HFFc6 (cell line): ENCODE measurements at regions not wholly inside any gene's neighbourhood (a gene's known extent, or its start where the extent isn't known, plus 50 kb on each side); places are given as distances from the start of the nearest gene placed in this dataset.
"Not testable (repeated sequence)": the region's sequence is repeated elsewhere in the genome, so short reads cannot be mapped to it uniquely, and the experiment has no call there.

ENCODE experiments used
- DNase-seq: peaks from one replicate; pipeline ENCODE4 v3.0.0-alpha.2; 2018
- H3K27ac Mint-ChIP-seq: 2 replicates; pipeline ENCODE4 v1.8.0; 2020; ENCODE audit warnings: mild to moderate bottlenecking, mixed read lengths
- H3K27me3 Mint-ChIP-seq: 2 replicates; pipeline ENCODE4 v1.8.0; 2021; ENCODE audit warnings: mild to moderate bottlenecking, moderate library complexity, mixed read lengths; ENCODE audit not compliant: insufficient read depth
- H3K36me3 Mint-ChIP-seq: 2 replicates; pipeline ENCODE4 v1.8.0; 2021; ENCODE audit warnings: low read depth, mixed read lengths
- H3K4me1 Mint-ChIP-seq: 2 replicates; pipeline ENCODE4 v1.8.0; 2020; ENCODE audit warnings: low read depth, mixed read lengths
- H3K4me3 Mint-ChIP-seq: 2 replicates; pipeline ENCODE4 v1.8.0; 2020; ENCODE audit warnings: mild to moderate bottlenecking, moderate library complexity, mixed read lengths
- H3K9me3 Mint-ChIP-seq: 2 replicates; pipeline ENCODE4 v1.8.0; 2020; ENCODE audit warnings: mild to moderate bottlenecking, mixed read lengths
- CTCF ChIP-seq: fragments of 200-600 bp; sonication (generic); IDR thresholded peaks from 2 replicates; pipeline ENCODE4 v1.5.0; 2021; ENCODE audit warnings: antibody characterized with exemption, mild to moderate bottlenecking

DNA sequence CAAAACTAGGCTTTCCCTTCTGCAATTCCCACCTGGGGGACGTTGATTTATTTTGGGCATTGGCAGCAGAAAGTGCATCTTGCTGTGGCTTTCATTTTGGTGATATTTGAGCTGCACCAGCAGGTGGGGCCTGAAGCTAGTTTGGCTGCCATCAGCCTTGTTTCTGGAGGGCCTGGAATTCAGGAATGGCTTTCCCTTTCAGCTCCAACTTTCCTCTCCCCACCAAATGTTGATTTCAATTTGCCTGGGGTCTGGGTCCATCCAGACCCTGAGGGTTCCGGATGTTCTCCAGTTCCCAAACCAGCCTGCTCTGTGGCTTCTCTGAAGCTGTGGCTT, 640.4 kb downstream of the TYW1 start:
- TF ChIP-seq CTCF = no peak
- Mint-ChIP-seq H3K4me3 (no peak overlapping the region), H3K9me3 (peaks cover 33% of the 10 kb centered on the region), H3K27me3 (no peaks in the 10 kb centered on the region; the same call in none of the 2 replicates), H3K4me1 (no peaks in the 10 kb centered on the region), H3K36me3 (peaks cover 7% of the 10 kb centered on the region; the same call in 1 of the 2 replicates), H3K27ac (no peak overlapping the region)
- DNase-seq = no peak

DNA sequence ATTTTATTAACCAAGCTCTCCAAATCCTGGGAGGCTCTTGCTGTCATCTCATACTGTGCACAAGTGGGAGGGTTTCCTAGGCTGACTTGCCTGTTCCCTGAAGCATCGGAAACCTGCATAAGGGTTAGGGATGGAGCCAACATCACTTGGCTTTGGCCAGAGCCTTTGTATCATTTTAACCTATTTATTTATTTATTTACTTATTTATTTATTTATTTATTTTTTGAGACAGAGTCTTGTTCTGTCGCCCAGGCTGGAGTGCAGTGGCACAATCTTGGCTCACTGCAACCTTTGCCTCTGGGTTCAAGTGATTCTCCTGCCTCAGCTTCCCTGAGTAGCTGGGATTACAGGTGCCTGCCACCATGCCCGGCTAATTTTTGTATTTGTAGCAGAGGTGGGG, 645.9 kb downstream of the TYW1 start:
- peaks cover 31% of the 10 kb centered on the region for H3K9me3 Mint-ChIP-seq
- not testable (repeated sequence) for DNase-seq, H3K27ac Mint-ChIP-seq, H3K4me1 Mint-ChIP-seq, H3K36me3 Mint-ChIP-seq, H3K4me3 Mint-ChIP-seq, H3K27me3 Mint-ChIP-seq

DNA sequence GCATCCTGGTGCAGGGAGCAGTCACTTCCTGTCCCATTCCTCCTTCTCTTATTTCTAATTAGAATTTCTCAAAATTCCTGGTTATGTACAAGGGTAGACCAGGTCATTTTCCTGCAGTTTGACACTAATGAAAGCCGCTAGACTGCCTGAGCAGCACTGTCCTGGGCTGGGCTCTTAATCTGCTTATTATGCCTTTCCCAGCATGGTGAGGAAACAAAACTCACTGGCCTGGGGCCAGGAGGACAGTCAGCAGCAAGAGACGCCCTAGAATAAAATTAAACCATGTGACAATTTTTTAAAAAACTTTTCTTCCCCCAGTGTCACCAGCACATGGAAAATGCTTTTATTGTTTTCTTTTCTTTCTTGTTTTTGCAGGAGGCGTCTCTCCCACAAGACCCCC, 647.5 kb downstream of the TYW1 start:
- no peak for TF ChIP-seq CTCF
- H3K36me3 Mint-ChIP-seq = no peaks in the 10 kb centered on the region
- no peak for DNase-seq
- no peak overlapping the region for H3K27ac Mint-ChIP-seq
- H3K4me1 Mint-ChIP-seq = no peaks in the 10 kb centered on the region
- peaks cover 3% of the 10 kb centered on the region for H3K27me3 Mint-ChIP-seq
- H3K4me3 Mint-ChIP-seq = no peak overlapping the region
- peaks cover 38% of the 10 kb centered on the region for H3K9me3 Mint-ChIP-seq

- H3K4me1 Mint-ChIP-seq = no peaks in the 10 kb centered on the region
- no peak overlapping the region for H3K4me3 Mint-ChIP-seq
- no peaks in the 10 kb centered on the region for H3K36me3 Mint-ChIP-seq
- H3K9me3 Mint-ChIP-seq = peaks cover 52% of the 10 kb centered on the region
- H3K27ac Mint-ChIP-seq = no peak overlapping the region
- TF ChIP-seq CTCF = no peak
- H3K27me3 Mint-ChIP-seq = peaks cover 3% of the 10 kb centered on the region; the same call in 1 of the 2 replicates
- no peak for DNase-seq
These were observed 656.3 kb downstream of the TYW1 start for GRCh38 chr7:67652937-67653336.

DNA sequence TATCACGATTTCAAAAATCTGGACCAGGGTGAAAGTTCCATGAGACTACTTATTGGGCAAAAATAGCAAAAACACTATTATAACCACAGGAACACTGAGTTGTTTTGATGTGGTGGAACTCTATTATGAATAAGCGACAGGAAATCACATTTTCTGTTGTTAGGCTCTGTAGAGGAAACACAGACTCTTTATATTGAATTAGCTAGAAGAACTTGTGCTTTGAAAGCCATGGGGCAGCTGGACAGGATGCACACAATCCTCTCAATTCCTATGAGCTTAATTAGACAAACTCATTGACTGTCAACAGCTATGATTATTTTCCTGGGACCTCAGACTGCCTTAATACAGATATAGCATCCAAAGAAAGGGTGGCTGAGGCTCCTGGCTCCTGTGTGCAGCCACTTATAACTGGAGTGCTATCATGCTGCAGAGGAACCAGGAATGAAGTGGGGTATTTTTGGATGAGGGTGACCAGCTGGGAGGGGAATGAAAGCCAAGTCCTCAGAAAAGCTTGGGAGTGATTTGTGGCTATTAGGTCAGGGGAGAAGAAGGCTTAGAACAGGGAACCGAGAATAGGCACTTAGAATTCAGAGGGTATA, 657.3 kb downstream of the TYW1 start:
- Mint-ChIP-seq H3K4me3 (no peak overlapping the region), H3K36me3 (no peaks in the 10 kb centered on the region), H3K4me1 (no peaks in the 10 kb centered on the region), H3K27me3 (peaks cover 3% of the 10 kb centered on the region; the same call in 1 of the 2 replicates), H3K9me3 (peaks cover 50% of the 10 kb centered on the region), H3K27ac (no peak overlapping the region)
- TF ChIP-seq CTCF = no peak
- DNase-seq = no peak

GRCh38 chr7:67654642-67655041, 658.0 kb downstream of the TYW1 start:
- Mint-ChIP-seq H3K9me3 (peaks cover 50% of the 10 kb centered on the region), H3K4me1 (no peaks in the 10 kb centered on the region), H3K27ac (no peak overlapping the region), H3K36me3 (0 out of 2 replicates have a peak, but pooled peaks cover 2% of the 10 kb centered on the region), H3K27me3 (peaks cover 3% of the 10 kb centered on the region), H3K4me3 (no peak overlapping the region)
- no peak for TF ChIP-seq CTCF
- DNase-seq = no peak
